CD4-positive, alpha-beta T cell (primary cell): ENCODE measurements at regions not wholly inside any gene's neighbourhood (a gene's known extent, or its start where the extent isn't known, plus 50 kb on each side); places are given as distances from the start of the nearest gene placed in this dataset.

Experiments
- ATAC-seq: fragments of 200-7000 bp; cut with Tn5 transposase; one replicate; pipeline ENCODE4 v1.10.0; 2022; ENCODE audit warnings: mild to moderate bottlenecking; ENCODE audit not compliant: poor library complexity
- CTCF ChIA-PET: fragments of 350-600 bp; sonication (Branson Sonifier 250); formaldehyde crosslinking; loops from one replicate; lab custom pipeline; 2021; ENCODE audit warnings: antibody characterized with exemption, inconsistent platforms; lab: Charles Lee
- POLR2A ChIA-PET: fragments of 350-600 bp; sonication (Branson Sonifier 250); formaldehyde crosslinking; loops from one replicate; lab custom pipeline; 2021; ENCODE audit warnings: antibody characterized with exemption, inconsistent platforms; lab: Charles Lee
- DNase-seq, 14 experiments: peaks; one replicate each; pipeline ENCODE4 v3.0.0-alpha.2; 2013 to 2020; ENCODE audit warnings: mixed read lengths in 2 of 14
- H3K27ac ChIP-seq, 2 donors: one replicate each; pipeline versions ENCODE4 v1.5.1 to v1.7.0; 2013; ENCODE audit warnings: low read length in 2 of 2, low read depth in 1 of 2, mild to moderate bottlenecking in 1 of 2
- H3K27me3 ChIP-seq, 2 experiments: 1 replicate in 1 of 2; 2 replicates in 1 of 2; pipeline versions ENCODE4 v1.6.1 to v1.7.0; 2013; ENCODE audit warnings: low read length in 2 of 2, control low read depth in 1 of 2, mild to moderate bottlenecking in 1 of 2, moderate library complexity in 1 of 2; ENCODE audit not compliant: insufficient read depth in 2 of 2, control insufficient read depth in 1 of 2
- H3K36me3 ChIP-seq: one replicate; pipeline ENCODE4 v1.6.1; 2013; ENCODE audit warnings: low read length, control low read depth; ENCODE audit not compliant: insufficient read depth
- H3K4me1 ChIP-seq: one replicate; pipeline ENCODE4 v1.6.1; 2013; ENCODE audit warnings: low read length, control low read depth; ENCODE audit not compliant: insufficient read depth
- H3K4me3 ChIP-seq: one replicate; pipeline ENCODE4 v1.5.1; 2013; ENCODE audit warnings: mild to moderate bottlenecking, low read length, moderate library complexity
- H3K9me3 ChIP-seq, 2 experiments: 1 replicate in 1 of 2; 2 replicates in 1 of 2; pipeline versions ENCODE4 v1.6.1 to v1.7.0; 2013; ENCODE audit warnings: low read length in 2 of 2, mild to moderate bottlenecking in 2 of 2, control low read depth in 1 of 2, moderate library complexity in 1 of 2; ENCODE audit not compliant: control insufficient read depth in 1 of 2, insufficient read depth in 1 of 2
- H3K27ac Mint-ChIP-seq: one replicate; pipeline ENCODE4 v1.8.0; 2020; ENCODE audit warnings: mixed read lengths
- H3K27me3 Mint-ChIP-seq: one replicate; pipeline ENCODE4 v1.8.0; 2021; ENCODE audit warnings: mixed read lengths
- H3K36me3 Mint-ChIP-seq: one replicate; pipeline ENCODE4 v1.8.0; 2021; ENCODE audit warnings: low read depth, mixed read lengths
- H3K4me1 Mint-ChIP-seq: one replicate; pipeline ENCODE4 v1.8.0; 2021; ENCODE audit warnings: low read depth, mixed read lengths
- H3K4me3 Mint-ChIP-seq: one replicate; pipeline ENCODE4 v1.8.0; 2020; ENCODE audit warnings: mild to moderate bottlenecking, mixed read lengths
- H3K9me3 Mint-ChIP-seq: one replicate; pipeline ENCODE4 v1.8.0; 2020; ENCODE audit warnings: mixed read lengths
- CTCF ChIP-seq: fragments of 200-600 bp; IDR thresholded peaks from one replicate; pipeline ENCODE4 v1.8.0; 2022; ENCODE audit warnings: antibody characterized with exemption, mild to moderate bottlenecking
- intact Hi-C, 2 experiments: fragments of 100-400 bp; cut with DNase I in 1 of 2; cut with micrococcal nuclease in 1 of 2; formaldehyde crosslinking; loops; one replicate each; pipeline versions ENCODE4 v1.15.1 to v1.9.0; 2023 to 2025; cut with DNase I, micrococcal nuclease

GRCh38 chr4:186472948-186473347 is 82.4 kb downstream of the MTNR1A start:
- H3K4me3 ChIP-seq, result no peak overlapping the region
- no peaks in the 10 kb centered on the region for H3K9me3 Mint-ChIP-seq
- H3K27me3 ChIP-seq, result no peaks in the 10 kb centered on the region
- no peak overlapping the region for H3K27ac ChIP-seq
- DNase-seq (no peak), ATAC-seq (no peak)
- ChIA-PET CTCF (no interaction called here), POLR2A (no interaction called here)
- no peaks in the 10 kb centered on the region for H3K4me1 Mint-ChIP-seq
- H3K4me3 Mint-ChIP-seq, result no peak overlapping the region
- no peaks in the 10 kb centered on the region for H3K4me1 ChIP-seq
- H3K36me3 ChIP-seq, result no peaks in the 10 kb centered on the region
- H3K27me3 Mint-ChIP-seq, result no peaks in the 10 kb centered on the region
- H3K36me3 Mint-ChIP-seq, result no peaks in the 10 kb centered on the region
- intact Hi-C loops, result no loop called here
- no peak for TF ChIP-seq CTCF
- peaks cover 0 to 7% of the 10 kb centered on the region in 2 experiments for H3K9me3 ChIP-seq
- no peak overlapping the region for H3K27ac Mint-ChIP-seq

GRCh38 chr4:186471441-186471840 is 83.9 kb downstream of the MTNR1A start:
- Histone ChIP-seq H3K27ac (no peak overlapping the region), H3K27me3 (no peaks in the 10 kb centered on the region), H3K4me1 (no peaks in the 10 kb centered on the region), H3K9me3 (peaks cover 0 to 7% of the 10 kb centered on the region in 2 experiments), H3K36me3 (no peaks in the 10 kb centered on the region), H3K4me3 (no peak overlapping the region)
- Mint-ChIP-seq H3K36me3 (no peaks in the 10 kb centered on the region), H3K27me3 (no peaks in the 10 kb centered on the region), H3K27ac (no peak overlapping the region), H3K4me1 (no peaks in the 10 kb centered on the region), H3K4me3 (no peak overlapping the region), H3K9me3 (no peaks in the 10 kb centered on the region)
- intact Hi-C loops, result no loop called here
- POLR2A ChIA-PET, result no interaction called here
- DNase-seq, result no peak
- no peak for TF ChIP-seq CTCF
- CTCF ChIA-PET, result no interaction called here
- ATAC-seq, result no peak

- H3K4me3 ChIP-seq, result no peak overlapping the region
- Mint-ChIP-seq H3K27me3 (no peaks in the 10 kb centered on the region), H3K36me3 (no peaks in the 10 kb centered on the region), H3K4me1 (no peaks in the 10 kb centered on the region), H3K9me3 (peaks cover 3% of the 10 kb centered on the region), H3K4me3 (no peak overlapping the region), H3K27ac (no peak overlapping the region)
- H3K27ac ChIP-seq, result no peak overlapping the region
- DNase-seq (no peak), ATAC-seq (no peak)
- CTCF ChIA-PET, result no interaction called here
- no peaks in the 10 kb centered on the region for H3K36me3 ChIP-seq
- no peak for TF ChIP-seq CTCF
- no peaks in the 10 kb centered on the region for H3K27me3 ChIP-seq
- peaks cover 0 to 9% of the 10 kb centered on the region in 2 experiments for H3K9me3 ChIP-seq
- intact Hi-C loops, result no loop called here
- no peaks in the 10 kb centered on the region for H3K4me1 ChIP-seq
- POLR2A ChIA-PET, result no interaction called here
Measured at GRCh38 chr4:186458050-186458449, 97.3 kb downstream of the MTNR1A start.
